ENCODE measurements at regions not wholly inside any gene's neighbourhood (a gene's known extent, or its start where the extent isn't known, plus 50 kb on each side); places are given as distances from the start of the nearest gene placed in this dataset.

DNA sequence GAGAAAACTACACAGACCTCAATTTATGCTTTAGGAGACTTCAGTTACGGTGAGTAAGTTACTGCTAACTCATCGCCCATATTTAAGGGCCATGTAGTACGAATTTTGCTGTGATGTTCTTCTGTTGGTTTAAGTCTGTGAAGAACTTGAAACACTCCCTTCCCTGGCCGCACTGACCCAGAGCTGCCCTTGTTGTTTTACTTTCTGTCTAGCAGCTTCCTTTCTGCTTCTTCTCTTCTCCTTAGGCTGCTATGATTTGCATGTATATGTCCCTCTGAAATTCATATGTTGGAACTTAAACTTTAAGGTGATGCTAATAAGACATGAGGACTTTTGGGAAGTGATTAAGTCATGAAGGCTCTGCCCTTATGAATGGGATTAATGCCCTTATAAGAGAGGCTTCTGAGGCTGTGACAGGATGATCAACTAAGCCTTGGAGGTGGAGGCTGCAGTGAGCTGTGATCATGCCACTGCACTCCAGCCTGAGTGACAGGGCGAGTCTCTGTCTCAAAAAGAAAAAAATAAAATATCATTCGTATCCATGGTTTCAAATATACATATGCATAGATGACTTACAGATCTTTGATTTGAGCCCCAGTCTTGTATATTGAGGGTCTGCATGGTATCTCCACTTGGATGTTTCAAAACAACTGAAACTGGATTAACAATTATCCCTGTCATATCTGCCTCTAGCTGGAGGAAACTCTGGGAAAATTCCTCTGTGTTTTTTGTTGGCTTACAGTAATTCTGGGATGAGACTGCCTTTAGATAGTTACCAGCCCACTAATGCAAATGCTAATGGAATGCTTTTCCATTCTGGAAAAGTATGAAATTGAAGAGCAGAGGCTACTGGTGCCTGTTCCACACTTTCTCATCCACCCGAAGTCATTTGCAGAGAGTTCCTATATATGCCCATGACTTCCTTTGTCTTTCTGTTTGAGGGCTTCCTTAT, 263.4 kb upstream of the ACTBL2 start:
- TF ChIP-seq POLR2A (IDR thresholded peaks at IDR 0.05; ENCODE audit: low read length) (no peak), GATA1 (IDR thresholded peaks at IDR 0.05; ENCODE audit: low read depth, low read length) (no peak)
